ENCODE measurements at regions not wholly inside any gene's neighbourhood (a gene's known extent, or its start where the extent isn't known, plus 50 kb on each side); places are given as distances from the start of the nearest gene placed in this dataset.

DNA sequence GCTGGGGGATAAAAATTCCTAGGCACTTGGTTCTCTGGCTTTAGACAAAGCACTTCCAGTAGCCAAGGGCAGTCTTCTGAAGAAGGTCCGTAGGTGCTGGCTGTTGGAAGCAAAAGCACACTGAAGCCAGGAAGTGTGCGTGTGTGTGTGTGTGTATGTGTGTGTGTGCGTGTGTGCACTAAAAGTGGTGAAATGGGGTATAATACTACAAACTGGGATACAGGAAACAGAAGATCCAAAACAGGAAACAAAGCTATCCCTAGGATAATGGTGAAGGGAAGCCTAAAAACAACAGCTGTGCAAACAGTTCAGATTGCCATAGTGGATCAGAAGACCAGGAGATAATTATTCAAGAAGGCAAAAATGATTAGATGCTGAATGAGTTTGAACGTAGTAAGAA lies 103.4 kb downstream of the IL20RB start:
- no peak for DNase-seq

DNA sequence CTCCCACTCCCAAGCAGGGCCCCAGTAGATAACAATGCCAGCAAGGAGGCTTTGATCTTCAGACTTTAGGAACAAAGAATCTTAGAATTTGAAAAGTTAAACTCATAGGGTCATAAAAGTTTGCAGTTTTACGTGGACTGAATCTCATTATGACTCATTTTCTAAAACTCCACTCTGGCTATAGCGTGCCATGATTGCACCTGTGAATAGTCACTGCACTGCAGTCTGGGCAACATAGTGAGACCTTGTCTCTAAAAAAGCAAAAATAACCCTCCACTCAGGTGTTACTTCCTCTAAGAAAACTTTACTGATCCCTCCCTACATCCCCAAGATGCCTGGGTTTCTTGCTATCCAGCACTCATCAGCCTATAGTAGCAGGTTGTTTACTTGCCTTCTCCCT lies 104.5 kb downstream of the IL20RB start:
- no peak for DNase-seq

DNA sequence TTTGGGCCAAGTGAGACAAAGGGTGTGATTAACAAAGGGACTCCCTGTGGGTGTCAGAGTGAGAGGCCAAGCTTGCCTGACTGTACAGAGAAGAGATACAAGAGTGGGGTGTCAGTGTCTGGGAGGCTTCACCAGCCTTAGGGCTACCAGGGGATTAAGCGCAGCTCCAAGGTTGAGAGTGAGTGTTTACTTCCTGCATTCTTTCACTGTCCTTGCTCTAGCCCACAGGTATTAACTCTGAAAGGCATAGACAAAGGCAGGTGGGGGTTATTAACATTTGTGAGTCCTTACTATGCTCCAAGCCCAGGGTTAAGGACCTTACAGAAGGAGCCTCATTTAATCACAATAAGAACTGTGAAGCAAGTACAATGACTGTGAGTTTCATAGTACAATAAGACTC lies 107.6 kb downstream of the IL20RB start:
- DNase-seq, result no peak

DNA sequence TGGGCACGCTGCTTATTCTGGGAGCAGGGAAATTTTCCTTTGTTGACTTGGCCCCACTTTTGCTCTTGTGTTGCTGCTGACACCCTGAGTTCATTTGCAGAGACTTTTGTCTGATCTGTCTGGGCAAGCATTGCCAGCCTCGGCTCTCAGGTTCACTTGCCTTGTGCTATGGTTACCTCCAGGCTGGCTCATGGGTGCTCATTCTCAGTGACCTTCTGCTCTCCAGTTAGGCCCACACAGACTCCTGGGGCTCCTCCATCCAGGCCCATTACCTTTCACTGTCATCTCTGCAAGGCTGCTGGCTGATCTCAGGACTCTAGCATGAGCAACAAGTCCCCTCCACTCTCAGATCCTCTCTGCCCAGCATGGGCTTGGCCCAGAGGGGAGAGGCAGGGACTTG lies 108.3 kb downstream of the IL20RB start:
- no peak for DNase-seq

DNA sequence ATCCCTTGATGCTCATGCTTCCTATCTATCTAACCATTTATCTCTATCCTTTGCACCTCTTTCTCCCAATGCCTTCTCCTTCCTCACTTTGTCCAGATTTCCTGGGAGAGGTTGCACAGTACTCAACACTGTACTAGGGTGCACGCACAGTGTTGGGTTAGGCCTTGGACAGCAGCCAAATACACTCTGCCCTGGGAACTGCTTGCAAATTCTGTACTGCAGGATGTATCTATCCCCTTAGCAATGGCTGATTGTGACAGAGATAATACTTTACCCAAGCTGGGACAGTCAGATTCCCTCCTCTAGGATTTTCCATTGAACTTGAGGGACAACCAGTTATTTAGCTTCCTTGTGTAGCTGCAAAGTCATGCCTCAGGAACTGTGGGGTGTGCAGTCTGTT lies 113.3 kb downstream of the IL20RB start:
- no peak for DNase-seq

DNA sequence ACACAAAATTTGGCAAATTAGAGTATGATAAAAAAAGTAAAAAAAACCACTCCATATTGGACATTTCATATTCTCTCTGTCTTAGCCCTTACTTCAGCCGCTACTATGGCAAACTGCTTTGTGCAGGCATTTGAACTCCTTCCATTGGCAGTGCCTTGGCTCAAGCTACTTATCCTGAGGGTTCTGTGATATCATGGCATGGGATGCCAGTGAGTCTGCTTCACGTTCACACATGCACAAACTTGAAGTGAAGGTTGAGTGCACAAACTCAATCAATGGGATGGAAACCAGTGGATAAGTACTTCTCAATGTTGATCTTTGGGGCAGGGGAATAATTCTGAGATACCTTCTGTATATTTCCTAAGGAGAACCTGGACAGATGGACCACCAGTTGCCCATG lies 117.2 kb downstream of the IL20RB start:
- DNase-seq, result no peak

DNA sequence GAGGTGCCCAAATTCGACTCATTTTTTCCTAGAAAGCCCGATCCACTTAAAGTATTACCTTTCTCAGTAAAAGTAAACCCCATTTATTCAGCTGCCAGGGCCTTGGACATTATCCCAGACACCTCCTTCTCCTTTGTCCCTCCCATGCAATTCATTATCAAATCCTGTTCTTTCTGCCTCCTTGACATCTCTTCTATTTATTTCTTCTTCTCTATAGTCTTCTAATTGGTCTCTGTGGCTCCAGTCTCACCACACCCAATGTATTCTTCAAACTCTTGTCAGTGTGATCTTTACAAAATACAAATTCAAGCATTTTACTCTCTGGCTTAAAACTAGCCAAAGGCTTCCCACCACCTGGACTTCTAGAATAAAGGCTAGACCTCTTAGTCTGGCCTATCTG lies 120.3 kb downstream of the IL20RB start:
- DNase-seq, result no peak

DNA sequence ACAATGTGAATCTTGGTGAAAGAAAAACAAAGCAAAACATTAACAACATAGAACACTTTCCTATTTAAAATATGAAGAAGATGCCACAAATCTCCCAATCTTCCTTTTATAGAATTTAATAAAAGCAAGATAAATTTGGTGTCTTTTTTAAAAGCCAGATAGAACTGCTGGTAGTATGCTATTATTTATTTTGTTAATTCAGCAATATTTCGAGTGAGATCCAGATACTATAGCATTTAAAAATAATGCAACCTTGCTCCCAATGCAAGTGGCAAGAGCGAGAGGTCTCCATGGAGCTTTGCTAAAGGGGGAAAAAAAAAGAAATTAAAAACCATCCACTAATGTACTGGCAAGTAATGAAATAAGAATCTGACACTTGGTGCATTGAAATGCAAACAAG lies 121.8 kb downstream of the IL20RB start:
- no peak for DNase-seq

DNA sequence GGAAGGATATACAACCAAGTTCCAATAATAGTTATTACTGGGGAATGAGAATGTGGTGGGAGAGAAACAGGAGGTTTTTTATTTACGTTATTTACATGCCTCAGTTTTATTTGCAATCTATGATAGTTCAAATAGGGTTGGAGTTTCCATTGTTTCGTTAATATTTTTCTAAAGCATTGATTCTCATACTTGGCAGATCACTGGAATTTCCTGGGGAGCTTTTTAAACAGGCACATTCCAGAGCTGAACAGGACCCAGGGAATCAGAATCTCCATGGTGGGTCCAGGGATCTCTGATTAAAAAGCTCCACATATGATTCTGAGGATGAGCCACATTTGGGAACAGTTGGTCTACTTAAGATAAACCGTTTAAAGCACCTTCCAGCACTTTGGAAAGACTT lies 123.9 kb downstream of the IL20RB start:
- DNase-seq, result no peak

DNA sequence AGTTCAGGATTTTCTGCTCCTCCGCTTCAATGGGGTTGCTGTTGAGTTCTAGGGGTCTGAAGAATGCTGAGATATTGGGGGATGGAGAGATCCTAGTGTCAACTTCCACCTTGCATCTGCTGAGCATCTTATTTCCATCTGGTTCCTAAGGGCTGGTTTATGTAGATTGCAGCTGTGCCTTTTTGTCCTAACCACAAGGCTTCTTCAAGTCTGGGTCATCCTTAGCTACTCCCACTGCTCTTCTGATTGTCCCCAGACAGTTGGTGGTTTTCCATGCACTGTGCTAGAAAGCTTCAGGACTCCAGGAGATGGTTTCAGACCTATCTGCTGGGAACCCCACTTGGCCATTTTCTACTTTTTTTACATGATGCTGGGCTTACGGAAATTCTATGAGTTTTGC lies 125.0 kb downstream of the IL20RB start:
- no peak for DNase-seq

DNA sequence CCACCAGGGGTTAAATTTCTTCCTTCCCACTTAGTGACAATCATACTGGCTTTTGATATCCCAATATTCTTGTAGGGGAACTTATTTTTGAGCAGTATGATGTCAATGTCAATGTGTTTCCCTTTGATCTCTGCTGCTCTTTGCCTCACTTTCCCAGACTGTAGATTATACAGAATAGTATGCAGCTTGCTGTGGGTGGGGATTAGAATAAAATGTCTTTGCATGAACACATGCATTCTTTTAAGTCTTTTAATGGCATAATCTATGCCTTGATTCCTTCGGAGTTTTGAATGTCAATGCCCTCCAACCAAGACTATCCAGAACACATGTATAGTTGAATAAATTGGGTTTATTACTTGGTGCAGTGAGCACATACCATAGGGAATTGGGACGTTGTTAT lies 125.5 kb downstream of the IL20RB start:
- DNase-seq, result no peak

DNA sequence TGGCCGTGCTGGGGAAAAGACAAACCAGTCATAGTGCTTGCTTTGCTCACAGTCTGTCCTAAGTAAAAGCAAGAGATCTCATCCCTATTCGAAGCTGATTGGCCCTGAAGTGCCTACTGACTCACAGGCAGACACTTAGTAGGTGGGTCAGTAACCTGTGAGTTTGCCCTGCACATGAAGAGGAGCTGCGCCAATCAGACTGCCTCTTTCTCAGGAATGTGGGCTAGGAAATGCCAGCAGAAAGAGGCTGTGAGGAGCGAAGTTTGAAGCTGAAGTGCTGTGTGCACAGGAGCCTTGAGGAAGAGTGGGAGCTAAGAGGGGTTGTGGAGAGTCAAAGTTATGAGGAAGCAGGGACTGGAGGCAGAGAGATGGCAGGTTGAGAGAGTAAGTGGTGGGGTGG lies 126.8 kb downstream of the IL20RB start:
- no peak for DNase-seq

DNA sequence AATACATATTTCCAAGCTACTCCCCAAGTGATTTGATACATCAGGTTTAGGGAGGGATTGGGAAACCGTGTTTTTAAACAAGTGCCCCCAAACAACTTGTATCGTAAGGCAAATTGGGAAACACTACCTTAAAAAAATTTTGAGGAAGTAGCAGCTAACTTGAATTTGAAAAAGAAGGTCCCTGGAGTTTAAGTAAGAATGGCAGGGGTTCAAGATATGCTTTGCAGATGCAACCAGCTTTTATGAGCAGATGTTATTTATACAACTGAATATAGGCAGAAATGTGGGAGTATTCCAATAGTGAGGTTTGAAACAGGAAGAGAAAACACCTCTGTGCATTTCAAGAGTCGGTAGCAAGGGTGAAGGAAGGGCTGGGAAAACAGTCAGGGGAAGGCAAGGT lies 139.6 kb downstream of the IL20RB start:
- DNase-seq, result no peak

DNA sequence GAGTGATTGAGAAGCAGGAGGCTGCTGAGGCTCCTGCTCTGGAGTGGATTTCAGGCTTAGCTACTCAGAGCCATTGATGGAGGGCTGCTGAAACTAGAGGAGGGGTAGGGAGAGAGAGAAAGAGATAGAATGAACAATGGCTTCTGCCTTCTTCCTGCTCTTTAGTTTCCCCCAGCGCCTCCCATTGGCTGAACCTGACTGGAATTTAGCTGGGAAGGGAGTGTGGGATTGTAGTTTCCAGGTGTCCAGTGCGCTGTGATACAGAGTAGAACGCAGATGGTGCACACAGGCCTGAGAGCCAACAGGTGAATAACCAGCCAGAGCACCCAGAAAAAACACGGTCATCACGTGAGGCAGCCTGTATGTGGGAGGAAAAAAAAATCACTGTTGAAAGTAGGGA lies 140.1 kb downstream of the IL20RB start:
- no peak for DNase-seq

DNA sequence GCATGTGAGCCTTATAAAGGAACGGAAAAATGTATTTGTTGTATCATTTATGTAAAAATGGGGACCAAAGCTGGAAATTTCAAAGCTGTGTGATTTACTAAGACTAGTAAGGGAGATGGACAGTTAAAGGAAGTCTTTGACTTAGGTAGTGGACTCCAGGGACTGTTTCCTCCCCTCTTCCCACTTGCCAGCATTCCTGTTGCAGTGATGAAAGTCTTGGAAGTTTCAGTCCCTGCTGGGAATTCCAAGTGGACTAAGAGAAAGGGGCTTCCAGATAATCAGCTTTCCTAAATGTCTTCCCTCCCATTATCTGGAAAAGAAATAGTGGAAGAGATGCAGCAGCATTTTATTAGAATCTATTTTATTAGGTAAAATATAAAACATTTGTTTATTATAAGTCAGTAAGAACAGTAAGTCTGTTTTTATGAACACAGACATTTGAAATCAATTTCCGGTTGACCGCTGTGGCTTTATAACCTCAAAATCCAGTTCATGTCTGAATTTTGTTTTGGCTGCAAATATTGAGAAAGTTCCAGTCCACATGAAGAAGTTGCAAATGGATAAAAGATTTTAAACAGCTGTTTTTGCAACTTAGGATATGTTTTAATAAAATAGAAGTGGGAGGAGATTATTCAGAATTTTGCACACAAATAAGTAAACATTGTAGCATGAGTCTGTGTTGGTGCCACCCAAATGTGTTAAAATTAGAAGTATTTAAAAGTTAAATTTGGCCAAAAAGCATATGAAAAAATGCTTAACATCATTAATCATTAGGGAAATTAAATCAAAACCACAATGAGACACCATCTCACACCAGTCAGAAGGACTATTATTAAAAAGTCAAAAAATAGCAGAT lies 141.8 kb downstream of the IL20RB start:
- no peak for DNase-seq

DNA sequence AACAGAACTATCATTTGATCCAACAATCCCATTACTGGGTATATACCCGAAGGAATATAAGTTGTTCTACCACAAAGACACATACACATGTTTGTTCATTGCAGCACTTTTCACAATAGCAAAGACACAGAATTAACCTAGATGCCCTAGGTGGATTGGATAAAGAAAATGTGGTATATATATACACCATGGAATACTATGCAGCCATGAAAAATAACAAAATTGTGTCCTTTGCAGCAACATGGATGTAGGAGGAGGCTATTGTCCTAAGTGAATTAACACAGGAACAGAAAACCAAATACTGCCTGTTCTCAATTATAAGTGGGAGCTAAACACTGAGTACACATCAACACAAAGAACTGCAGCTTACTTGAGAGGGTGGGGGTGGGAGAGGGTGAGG lies 142.5 kb downstream of the IL20RB start:
- no peak for DNase-seq

DNA sequence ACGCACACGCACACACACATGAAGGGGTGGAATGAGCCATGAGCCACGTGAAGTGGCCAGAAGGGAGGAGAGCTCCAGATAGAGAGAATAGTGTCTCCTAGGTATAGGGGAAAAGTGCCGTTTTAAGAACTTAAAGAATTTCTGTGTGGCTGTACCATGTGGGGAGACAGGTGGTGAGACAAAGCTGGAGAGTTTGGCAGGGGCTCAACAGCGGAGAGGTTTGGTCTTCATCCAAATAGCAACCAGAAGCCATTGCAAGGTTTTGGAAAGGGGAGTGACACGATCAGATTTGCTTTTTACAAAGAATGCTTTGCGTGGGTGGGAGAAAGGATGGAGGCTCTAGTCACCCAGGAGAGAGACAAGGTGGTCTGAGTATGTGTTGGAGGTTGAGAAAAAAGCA lies 146.0 kb downstream of the IL20RB start:
- DNase-seq, result no peak

DNA sequence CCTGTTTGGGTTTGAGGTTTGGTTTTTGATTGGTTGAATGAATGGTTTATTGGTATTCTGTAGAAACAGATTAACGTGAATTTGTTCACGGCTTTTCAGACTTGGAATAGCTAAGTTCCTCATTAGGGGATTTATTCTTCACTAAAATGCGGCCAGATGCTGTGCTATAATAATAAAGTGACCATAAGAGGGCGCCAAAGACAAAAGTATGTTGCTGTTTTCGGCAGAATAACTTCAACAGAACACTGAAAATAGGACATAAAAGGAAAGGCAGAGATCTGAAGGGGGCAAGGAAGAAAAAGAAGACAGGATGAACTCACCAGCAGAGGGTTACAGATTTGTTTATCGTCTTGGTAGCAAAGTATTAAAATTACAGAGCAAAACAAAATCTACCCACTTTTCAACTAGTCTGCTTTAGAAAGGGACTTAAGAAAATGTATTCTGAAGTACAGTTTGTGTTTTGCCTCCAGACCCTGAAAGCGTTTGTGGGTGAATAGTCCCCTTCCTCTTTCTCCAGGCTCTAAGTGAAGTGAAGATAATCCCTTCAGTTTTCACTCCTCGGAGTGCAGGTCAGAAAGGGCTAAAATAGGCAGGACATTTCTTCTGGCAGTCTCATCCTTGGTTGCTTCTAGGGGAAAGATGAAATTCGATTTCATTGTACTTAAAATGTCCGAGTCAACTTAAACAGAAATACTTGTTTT lies 147.6 kb downstream of the IL20RB start:
- no peak for DNase-seq

DNA sequence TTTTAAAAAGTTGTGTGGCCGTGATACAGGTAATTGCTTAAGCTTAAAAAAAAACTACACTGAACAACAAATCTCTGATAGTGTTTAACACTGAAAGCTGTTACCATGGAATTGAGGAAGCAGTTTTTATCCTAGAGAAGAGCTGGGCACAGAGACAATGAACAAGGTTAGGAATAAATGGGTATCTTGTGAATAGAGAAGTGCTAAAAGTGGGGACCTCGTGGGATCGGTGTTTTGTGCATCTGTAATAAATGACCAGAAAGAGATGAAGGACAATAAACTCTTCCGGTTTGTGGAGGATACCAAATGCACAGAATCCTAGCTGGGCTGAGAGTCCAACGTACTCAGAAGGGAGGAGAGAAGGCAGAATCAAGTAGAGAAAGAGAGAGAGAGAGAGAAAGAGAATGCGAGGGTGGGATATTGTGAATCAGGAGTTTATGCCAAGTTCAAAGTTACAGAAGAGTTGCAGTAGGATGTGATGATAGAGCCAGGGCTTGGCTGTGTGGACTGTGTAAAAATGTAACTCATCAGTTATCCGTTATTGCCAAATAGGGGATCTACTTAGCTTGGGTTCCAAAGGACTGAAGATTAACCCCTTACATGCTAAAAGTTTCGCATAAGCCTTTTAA lies 148.9 kb downstream of the IL20RB start:
- DNase-seq, result no peak

DNA sequence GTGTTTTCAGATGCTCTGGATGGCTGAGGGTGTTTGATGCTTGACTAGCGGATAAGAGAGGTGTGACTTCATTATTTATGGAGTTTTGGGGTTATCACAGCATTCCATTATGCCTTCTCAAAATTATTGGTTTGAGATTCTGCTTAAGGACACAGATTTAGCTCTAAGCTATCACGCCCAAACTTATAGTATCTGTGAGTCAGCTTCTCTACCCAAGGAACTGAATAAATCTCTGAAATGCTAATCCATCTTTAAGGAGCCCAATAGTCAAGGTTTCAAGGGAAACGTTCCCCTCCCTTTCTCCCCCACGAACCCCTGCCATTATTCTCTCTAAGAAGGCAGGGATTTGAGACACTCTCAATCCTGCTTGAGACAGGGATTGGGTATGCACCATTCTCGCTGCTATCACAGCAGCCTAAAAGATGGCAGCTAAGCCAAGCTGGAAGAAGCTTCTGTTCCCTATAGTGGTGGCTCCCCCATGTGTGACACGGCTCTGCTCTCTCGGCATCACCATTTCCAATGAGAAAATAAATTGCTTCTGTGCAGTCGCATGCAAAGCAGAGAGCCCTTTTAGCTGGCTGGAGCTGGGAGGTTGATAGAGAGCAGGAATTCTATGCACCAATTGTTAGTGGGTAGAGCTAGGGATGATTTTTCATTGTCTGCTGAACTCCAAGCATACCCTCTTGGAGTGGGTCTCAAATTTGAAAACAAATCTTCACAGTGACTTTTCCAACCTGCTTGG lies 151.1 kb downstream of the IL20RB start:
- no peak for DNase-seq

DNA sequence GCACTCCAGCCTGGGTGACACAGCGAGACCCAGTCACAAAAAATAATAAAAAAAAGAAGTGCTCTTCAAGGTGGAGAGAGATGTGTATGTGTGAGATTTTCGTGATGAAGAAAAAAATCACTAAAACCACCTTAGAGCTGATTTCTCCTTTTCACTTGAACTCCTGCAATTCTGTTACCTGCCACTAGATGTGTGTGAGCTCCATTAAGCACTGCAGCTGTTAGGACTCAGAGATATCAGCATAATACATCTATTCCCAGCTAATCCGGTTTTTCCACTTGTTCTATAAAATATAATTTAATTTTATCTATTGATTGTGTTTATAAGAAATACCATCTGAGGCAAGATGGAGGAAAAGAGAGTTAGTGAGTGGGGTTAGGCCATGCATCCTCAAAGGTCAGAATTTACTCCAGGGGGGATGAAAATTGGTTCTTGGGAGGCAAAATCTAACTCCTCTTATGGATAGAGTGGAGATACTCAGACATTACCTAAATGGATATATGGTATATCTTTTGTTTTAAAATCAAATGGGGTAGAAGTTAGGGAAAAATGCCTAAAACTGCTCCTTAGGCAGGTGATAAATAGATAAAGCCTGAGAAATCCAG lies 152.7 kb downstream of the IL20RB start:
- no peak for DNase-seq

DNA sequence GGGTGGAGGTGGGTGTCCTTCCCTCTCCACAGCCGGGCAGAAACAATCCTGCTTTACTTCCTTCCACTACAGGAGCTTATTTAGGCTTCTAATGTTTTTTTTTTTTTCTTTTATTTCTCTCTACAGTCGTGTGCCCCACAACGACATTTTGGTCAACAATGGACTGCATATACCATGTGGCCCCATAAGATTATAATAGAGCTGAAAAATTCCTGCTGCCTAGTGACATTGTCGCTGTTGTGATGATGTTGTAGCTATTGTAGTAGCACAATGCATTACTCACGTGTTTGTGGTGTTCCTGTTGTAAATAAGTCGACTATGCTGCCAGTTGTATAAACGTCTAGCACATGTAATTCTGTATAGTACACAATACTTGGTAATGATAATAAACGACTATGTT lies 153.7 kb downstream of the IL20RB start:
- DNase-seq, result no peak

DNA sequence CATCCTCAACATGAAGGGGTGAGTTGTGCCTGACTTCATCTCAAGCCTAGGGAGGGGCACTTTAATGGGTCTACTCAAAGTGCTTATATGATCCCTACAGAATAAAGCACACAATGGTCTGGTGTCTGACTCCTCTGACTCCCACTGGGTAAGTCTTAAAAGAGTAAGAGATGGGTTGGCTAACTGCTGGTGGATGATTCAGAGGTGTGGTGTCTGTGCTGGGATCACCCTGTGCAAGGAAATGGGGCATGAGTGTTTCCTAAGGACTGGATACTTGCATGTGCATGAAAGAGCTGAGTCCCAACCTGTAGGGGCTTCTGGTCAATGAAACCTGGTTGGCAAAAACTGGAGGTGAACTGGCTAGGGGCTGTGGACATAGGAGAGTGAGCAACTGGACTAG lies 158.8 kb downstream of the IL20RB start:
- no peak for DNase-seq
